Breast epithelium (tissue), 3 donors: ENCODE measurements at regions not wholly inside any gene's neighbourhood (a gene's known extent, or its start where the extent isn't known, plus 50 kb on each side); places are given as distances from the start of the nearest gene placed in this dataset.

Experiments
- POLR2A ChIP-seq: fragments of 450-650 bp; IDR thresholded peaks from one replicate; pipeline ENCODE4 v1.6.1; 2016; ENCODE audit warnings: antibody characterized with exemption, mild to moderate bottlenecking, moderate library complexity
- TF ChIP-seq, protein P1 (sequence below), 3 donors: fragments of 450-650 bp; IDR thresholded peaks; one replicate each; pipeline ENCODE4 v1.5.1; 2016 to 2017; ENCODE audit warnings: antibody characterized with exemption in 3 of 3, mild to moderate bottlenecking in 3 of 3, moderate library complexity in 3 of 3

DNA sequence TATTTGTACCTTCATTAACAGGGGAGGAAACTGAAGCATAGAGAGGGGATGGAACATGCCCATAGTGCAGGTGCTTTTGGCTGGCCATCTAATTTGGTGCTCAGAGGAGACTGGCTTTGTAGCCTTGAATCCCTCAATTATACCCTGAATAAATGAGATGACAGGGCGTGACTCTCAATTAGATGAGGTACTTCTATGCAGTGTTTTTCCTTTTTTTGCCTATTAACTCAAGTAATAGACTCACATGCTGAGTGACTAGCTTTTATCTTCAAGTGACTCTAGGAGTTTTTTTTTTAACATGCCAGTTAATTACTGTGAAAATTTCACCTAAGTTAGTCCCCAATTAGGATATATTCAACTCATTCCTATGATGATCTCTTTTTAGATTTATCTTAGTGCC lies 243.7 kb downstream of the DACT1 start:
- TF ChIP-seq POLR2A = no peak
- TF ChIP-seq, protein P1, sequence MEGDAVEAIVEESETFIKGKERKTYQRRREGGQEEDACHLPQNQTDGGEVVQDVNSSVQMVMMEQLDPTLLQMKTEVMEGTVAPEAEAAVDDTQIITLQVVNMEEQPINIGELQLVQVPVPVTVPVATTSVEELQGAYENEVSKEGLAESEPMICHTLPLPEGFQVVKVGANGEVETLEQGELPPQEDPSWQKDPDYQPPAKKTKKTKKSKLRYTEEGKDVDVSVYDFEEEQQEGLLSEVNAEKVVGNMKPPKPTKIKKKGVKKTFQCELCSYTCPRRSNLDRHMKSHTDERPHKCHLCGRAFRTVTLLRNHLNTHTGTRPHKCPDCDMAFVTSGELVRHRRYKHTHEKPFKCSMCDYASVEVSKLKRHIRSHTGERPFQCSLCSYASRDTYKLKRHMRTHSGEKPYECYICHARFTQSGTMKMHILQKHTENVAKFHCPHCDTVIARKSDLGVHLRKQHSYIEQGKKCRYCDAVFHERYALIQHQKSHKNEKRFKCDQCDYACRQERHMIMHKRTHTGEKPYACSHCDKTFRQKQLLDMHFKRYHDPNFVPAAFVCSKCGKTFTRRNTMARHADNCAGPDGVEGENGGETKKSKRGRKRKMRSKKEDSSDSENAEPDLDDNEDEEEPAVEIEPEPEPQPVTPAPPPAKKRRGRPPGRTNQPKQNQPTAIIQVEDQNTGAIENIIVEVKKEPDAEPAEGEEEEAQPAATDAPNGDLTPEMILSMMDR (IDR thresholded peaks at IDR 0.05) = no peak
